Mucosa of rectum (tissue), 2 donors: ENCODE measurements at regions not wholly inside any gene's neighbourhood (a gene's known extent, or its start where the extent isn't known, plus 50 kb on each side); places are given as distances from the start of the nearest gene placed in this dataset.

Experiments
- H3K27ac ChIP-seq, 2 donors: one replicate each; pipeline ENCODE4 v1.7.0; 2013; ENCODE audit warnings: inconsistent platforms in 2 of 2, low read depth in 2 of 2, low read length in 2 of 2
- H3K27me3 ChIP-seq, 2 donors: one replicate each; pipeline ENCODE4 v1.7.0; 2013; ENCODE audit warnings: low read length in 2 of 2; ENCODE audit not compliant: control insufficient read depth in 2 of 2, insufficient read depth in 2 of 2
- H3K36me3 ChIP-seq, 2 donors: one replicate each; pipeline ENCODE4 v1.7.0; 2013; ENCODE audit warnings: low read length in 2 of 2; ENCODE audit not compliant: control insufficient read depth in 2 of 2, insufficient read depth in 2 of 2
- H3K4me1 ChIP-seq, 2 donors: one replicate each; pipeline ENCODE4 v1.7.0; 2013; ENCODE audit warnings: low read length in 2 of 2, mild to moderate bottlenecking in 1 of 2; ENCODE audit not compliant: control insufficient read depth in 2 of 2, insufficient read depth in 2 of 2
- H3K4me3 ChIP-seq, 2 donors: one replicate each; pipeline ENCODE4 v1.7.0; 2013; ENCODE audit warnings: low read length in 2 of 2
- H3K9ac ChIP-seq, 2 donors: one replicate each; pipeline ENCODE4 v1.7.0; 2013; ENCODE audit warnings: low read length in 2 of 2, low read depth in 1 of 2, mild to moderate bottlenecking in 1 of 2
- H3K9me3 ChIP-seq, 2 donors: one replicate each; pipeline ENCODE4 v1.7.0; 2013; ENCODE audit warnings: low read length in 2 of 2; ENCODE audit not compliant: control insufficient read depth in 2 of 2
- donor health status: healthy.
- donor health status: Normal muscosa, but diverticular disease.

DNA sequence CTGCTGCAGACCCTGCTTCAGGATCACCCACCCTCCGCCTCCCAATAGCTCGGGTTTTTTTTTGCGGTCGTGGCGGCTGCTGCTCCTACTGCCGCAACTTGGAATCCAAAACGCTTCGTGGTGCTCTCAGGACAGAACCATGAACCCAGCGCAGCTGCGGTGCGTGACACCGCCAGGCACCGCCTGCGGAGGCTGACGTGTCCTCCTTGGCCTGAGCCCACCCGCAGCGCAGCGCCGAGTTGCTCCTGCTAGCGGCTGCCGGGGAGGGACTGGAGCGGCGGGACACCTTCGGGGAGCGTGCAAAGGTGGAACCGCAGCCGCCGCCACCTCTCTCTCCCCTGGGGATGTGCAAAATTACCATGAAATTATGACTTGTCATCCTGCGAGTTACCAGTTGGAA, 1893.0 kb downstream of the TP53TG3F start:
- Histone ChIP-seq H3K9ac (no peak overlapping the region), H3K4me3 (no peak overlapping the region), H3K9me3 (peaks cover 0 to 12% of the 10 kb centered on the region in 2 donors), H3K27ac (no peak overlapping the region), H3K4me1 (no peaks in the 10 kb centered on the region), H3K36me3 (no peaks in the 10 kb centered on the region), H3K27me3 (no peaks in the 10 kb centered on the region)

DNA sequence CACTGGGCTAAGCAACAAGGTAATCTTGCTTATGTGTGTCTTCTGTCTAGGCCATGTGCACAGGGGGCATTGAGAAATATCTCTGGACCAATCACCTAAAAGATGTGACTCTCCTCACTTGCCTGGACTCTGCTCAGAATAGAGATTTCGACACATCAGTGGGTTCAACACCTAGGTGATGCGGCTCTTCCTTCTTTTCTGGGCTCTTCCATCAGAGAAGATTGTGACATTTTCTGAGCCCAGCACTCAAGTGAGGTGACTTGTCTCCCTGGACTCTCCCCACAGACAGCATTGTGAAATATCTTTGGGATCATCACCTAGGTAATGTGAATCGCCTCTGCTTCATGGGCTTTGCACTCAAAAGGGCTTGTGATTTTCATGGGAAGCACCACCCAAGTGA, 1904.1 kb downstream of the TP53TG3F start:
- no peaks in the 10 kb centered on the region for H3K36me3 ChIP-seq
- H3K9me3 ChIP-seq: peaks cover 2 to 18% of the 10 kb centered on the region in 2 donors
- no peaks in the 10 kb centered on the region for H3K4me1 ChIP-seq
- no peak overlapping the region for H3K4me3 ChIP-seq
- no peaks in the 10 kb centered on the region for H3K27me3 ChIP-seq
- H3K9ac ChIP-seq: no peak overlapping the region
- H3K27ac ChIP-seq: no peak overlapping the region

DNA sequence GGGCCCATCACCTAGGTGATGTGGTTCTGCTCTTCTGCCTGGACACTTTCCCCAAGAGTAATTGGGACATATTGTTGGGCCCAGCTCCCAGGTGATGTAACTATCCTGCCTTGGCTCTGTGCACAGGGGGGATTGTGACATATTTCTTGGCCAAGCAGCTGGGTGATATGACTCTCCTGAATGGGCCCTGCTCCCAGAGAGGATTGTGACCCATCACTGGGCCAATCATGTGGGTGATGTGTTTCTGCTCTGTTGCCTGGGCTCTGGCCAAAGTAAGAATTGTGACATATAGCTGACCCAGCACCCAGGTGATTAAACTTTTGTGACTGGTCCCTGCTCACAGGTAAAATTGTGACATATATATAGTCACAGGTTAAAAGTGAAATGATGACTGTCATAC, 1904.9 kb downstream of the TP53TG3F start:
- Histone ChIP-seq H3K27me3 (no peaks in the 10 kb centered on the region), H3K4me3 (no peak overlapping the region), H3K27ac (no peak overlapping the region), H3K9ac (no peak overlapping the region), H3K9me3 (peaks cover 2 to 18% of the 10 kb centered on the region in 2 donors), H3K4me1 (no peaks in the 10 kb centered on the region), H3K36me3 (no peaks in the 10 kb centered on the region)

DNA sequence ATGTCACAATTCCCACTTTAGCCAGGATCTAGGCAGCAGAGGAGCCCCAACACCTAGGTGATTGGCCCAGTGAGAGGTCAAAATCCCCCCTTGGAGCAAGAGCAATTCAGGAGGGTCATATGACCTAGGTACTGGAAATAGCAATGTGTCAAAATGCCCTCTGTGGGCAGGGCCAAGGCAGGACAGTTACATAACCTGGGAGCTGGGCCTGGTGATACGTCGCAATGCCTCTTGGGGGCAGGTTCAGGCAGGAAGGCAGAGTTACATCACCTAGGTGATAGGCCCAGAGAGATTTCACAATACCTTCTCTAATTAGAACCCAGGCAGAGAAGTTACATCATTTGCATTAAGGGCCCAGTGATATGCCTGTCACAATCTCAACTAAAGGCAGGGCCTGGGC, 1906.3 kb downstream of the TP53TG3F start:
- no peaks in the 10 kb centered on the region for H3K36me3 ChIP-seq
- H3K27me3 ChIP-seq: no peaks in the 10 kb centered on the region
- H3K9ac ChIP-seq: no peak overlapping the region
- no peak overlapping the region for H3K4me3 ChIP-seq
- H3K4me1 ChIP-seq: no peaks in the 10 kb centered on the region
- no peak overlapping the region for H3K27ac ChIP-seq
- peaks cover 2 to 25% of the 10 kb centered on the region in 2 donors for H3K9me3 ChIP-seq

DNA sequence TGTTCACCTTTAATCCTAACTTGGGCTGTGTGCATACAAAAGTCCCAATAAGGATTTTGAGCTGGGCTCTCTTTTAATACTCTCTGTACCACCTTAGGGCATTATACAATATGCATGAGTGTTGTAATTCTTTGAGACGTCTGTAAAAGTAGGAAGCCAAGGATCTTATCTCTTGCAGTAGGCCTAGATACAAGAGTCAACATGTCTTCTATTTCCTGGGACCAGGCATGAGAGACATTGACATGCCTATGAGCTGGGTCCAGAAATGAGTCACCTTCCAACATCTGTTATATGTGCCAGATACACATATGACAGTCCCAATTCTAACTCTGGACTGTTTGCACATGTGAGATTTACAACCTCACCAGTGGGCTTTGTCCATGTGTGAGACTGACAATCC, 1911.2 kb downstream of the TP53TG3F start:
- no peaks in the 10 kb centered on the region for H3K4me1 ChIP-seq
- no peak overlapping the region for H3K27ac ChIP-seq
- H3K4me3 ChIP-seq: no peak overlapping the region
- H3K9me3 ChIP-seq: peaks cover 0 to 36% of the 10 kb centered on the region in 2 donors
- H3K27me3 ChIP-seq: no peaks in the 10 kb centered on the region
- H3K9ac ChIP-seq: no peak overlapping the region
- H3K36me3 ChIP-seq: no peaks in the 10 kb centered on the region

DNA sequence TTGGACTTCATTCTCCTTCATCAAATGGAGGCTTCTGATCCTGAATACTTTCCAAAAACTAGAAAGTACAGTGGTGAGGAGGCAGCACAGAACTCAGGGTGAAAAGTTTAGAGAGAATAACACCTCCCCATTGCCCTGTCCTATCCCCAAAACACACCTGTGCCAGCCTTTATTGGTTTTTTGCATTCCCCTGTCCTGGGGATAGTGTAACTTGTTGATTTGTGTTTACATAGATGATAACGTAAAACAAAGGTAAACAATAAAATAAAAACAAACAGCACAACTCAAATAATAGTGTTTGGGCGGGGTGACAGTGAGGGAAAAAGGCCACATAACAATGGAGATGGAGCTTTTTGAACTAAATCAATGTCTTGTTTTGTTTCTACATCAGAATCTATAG, 1917.7 kb downstream of the TP53TG3F start:
- no peak overlapping the region for H3K27ac ChIP-seq
- H3K9me3 ChIP-seq: peaks cover 0 to 11% of the 10 kb centered on the region in 2 donors
- no peaks in the 10 kb centered on the region for H3K4me1 ChIP-seq
- no peak overlapping the region for H3K4me3 ChIP-seq
- no peaks in the 10 kb centered on the region for H3K27me3 ChIP-seq
- no peak overlapping the region for H3K9ac ChIP-seq
- H3K36me3 ChIP-seq: no peaks in the 10 kb centered on the region

DNA sequence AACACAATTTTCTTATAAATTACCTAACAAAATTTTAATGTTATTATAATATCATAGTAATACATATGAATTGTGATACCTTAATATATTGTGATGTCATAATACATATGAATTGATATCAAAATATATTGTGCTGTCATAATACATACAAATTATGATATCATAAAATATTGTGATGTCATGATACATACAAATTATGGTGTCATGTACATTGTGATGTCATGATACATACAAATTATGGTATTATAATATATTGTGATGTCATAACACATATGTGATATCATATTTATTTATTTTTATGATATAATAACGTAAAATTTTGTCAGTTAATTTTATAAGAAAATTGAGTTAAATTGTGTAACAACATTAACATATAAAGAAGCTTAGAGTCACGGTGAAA, 1927.2 kb downstream of the TP53TG3F start:
- Histone ChIP-seq H3K4me3 (no peak overlapping the region), H3K4me1 (no peaks in the 10 kb centered on the region), H3K36me3 (no peaks in the 10 kb centered on the region), H3K27ac (no peak overlapping the region), H3K27me3 (no peaks in the 10 kb centered on the region), H3K9ac (no peak overlapping the region), H3K9me3 (peaks cover 0 to 5% of the 10 kb centered on the region in 2 donors)

DNA sequence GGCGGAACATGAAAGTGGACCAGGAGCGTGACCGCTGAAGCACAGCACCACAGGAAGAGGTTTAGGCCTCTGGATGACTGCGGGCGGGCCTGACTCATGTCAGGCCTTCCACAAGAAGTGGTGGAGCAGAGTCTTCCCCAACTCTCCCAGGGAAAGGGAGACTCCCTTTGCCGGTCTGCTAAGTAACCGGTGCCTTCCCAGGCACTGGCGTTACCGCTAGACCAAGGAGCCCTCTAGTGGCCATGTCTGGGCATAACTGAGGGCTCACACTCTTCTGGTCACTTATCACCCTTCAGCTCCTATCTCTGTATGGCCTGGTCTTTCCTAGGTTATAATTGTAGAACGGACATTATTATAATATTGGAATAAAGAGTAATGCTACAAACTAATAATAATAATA, 1931.9 kb downstream of the TP53TG3F start:
- Histone ChIP-seq H3K36me3 (no peaks in the 10 kb centered on the region), H3K9ac (no peak overlapping the region), H3K27ac (no peak overlapping the region), H3K9me3 (peaks cover 9 to 10% of the 10 kb centered on the region in 2 donors), H3K4me1 (no peaks in the 10 kb centered on the region), H3K27me3 (no peaks in the 10 kb centered on the region), H3K4me3 (no peak overlapping the region)

GRCh38 chr16:35398180-35398579, 1938.8 kb downstream of the TP53TG3F start:
- no peak overlapping the region for H3K27ac ChIP-seq

GRCh38 chr16:35399133-35399532, 1939.7 kb downstream of the TP53TG3F start:
- H3K4me1 ChIP-seq: no peaks in the 10 kb centered on the region
- no peak overlapping the region for H3K4me3 ChIP-seq
- H3K27ac ChIP-seq: no peak overlapping the region
- peaks cover 3% of the 10 kb centered on the region in 2 donors for H3K9me3 ChIP-seq
- H3K9ac ChIP-seq: no peak overlapping the region
- H3K36me3 ChIP-seq: no peaks in the 10 kb centered on the region
- no peaks in the 10 kb centered on the region for H3K27me3 ChIP-seq

More at GRCh38 chr16:35398180-35398579, 1938.8 kb downstream of the TP53TG3F start:
- Histone ChIP-seq H3K9me3 (peaks cover 6 to 8% of the 10 kb centered on the region in 2 donors), H3K4me3 (no peak overlapping the region), H3K4me1 (no peaks in the 10 kb centered on the region), H3K27me3 (no peaks in the 10 kb centered on the region), H3K36me3 (no peaks in the 10 kb centered on the region), H3K9ac (no peak overlapping the region)

- H3K36me3 ChIP-seq: no peaks in the 10 kb centered on the region
- no peak overlapping the region for H3K4me3 ChIP-seq
- H3K27me3 ChIP-seq: no peaks in the 10 kb centered on the region
- H3K4me1 ChIP-seq: no peaks in the 10 kb centered on the region
- no peak overlapping the region for H3K9ac ChIP-seq
- H3K9me3 ChIP-seq: peaks cover 0 to 11% of the 10 kb centered on the region in 2 donors
- H3K27ac ChIP-seq: no peak overlapping the region
Observed at GRCh38 chr16:35404273-35404672, 1944.9 kb downstream of the TP53TG3F start.
